ENCODE measurements at regions not wholly inside any gene's neighbourhood (a gene's known extent, or its start where the extent isn't known, plus 50 kb on each side); places are given as distances from the start of the nearest gene placed in this dataset.

DNA sequence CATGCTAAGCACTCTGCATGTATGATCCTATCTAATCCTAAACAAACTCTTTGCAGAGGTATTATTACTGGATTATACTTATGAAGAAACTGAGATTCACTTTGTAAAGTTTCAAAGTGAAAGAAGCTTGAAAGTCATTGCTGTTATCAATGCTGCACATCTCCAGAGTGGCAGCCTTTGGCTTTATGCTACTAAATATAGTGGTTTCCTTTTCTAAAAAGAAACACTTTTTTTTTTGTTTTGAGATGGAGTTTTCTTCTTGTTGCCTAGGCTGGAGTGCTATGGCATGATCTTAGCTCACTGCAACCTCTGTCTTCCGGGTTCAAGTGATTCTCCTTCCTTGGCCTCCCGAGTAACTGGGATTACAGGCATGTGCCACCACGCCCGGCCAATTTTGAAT lies 114.9 kb upstream of the RAB27B start:
- Histone ChIP-seq H3K9me3 (ENCODE audit: control insufficient read depth, insufficient read depth, low read depth, low read length) (no peaks in the 10 kb centered on the region), H3K27me3 (ENCODE audit: control insufficient read depth, insufficient read depth, low read length) (no peaks in the 10 kb centered on the region), H3K4me3 (ENCODE audit: low read depth in 2 of 2, low read length in 2 of 2) (no peak overlapping the region), H3K36me3 (ENCODE audit: control insufficient read depth, insufficient read depth, low read length) (no peaks in the 10 kb centered on the region), H3K27ac (ENCODE audit: low read length) (no peak overlapping the region), H3K4me1 (ENCODE audit: control insufficient read depth, insufficient read depth, low read length) (no peaks in the 10 kb centered on the region)
- ChIA-PET POLR2A (no interaction called here), CTCF (no interaction called here)
- BruUV-seq (replicated peaks): no TSS peak
- intact Hi-C loops (cut with micrococcal nuclease; ENCODE audit: unreplicated experiment) (no loop called here), in situ Hi-C loops (cut with HindIII; ENCODE audit: low pct_unique_long_range_greater_than_20kb, low sequenced_read_pairs) (no loop called here)
- TF ChIP-seq POLR2AphosphoS5 (IDR thresholded peaks at IDR 0.05; ENCODE audit: low read depth, low read length) (no peak), TCF7L2 (IDR thresholded peaks at IDR 0.05; ENCODE audit: low read depth, low read length) (no peak), SIN3A (IDR thresholded peaks at IDR 0.05; ENCODE audit: borderline replicate concordance, insufficient read depth, low read depth, low read length) (no peak)
- TF ChIP-seq, protein P1, sequence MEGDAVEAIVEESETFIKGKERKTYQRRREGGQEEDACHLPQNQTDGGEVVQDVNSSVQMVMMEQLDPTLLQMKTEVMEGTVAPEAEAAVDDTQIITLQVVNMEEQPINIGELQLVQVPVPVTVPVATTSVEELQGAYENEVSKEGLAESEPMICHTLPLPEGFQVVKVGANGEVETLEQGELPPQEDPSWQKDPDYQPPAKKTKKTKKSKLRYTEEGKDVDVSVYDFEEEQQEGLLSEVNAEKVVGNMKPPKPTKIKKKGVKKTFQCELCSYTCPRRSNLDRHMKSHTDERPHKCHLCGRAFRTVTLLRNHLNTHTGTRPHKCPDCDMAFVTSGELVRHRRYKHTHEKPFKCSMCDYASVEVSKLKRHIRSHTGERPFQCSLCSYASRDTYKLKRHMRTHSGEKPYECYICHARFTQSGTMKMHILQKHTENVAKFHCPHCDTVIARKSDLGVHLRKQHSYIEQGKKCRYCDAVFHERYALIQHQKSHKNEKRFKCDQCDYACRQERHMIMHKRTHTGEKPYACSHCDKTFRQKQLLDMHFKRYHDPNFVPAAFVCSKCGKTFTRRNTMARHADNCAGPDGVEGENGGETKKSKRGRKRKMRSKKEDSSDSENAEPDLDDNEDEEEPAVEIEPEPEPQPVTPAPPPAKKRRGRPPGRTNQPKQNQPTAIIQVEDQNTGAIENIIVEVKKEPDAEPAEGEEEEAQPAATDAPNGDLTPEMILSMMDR (IDR thresholded peaks at IDR 0.05): no peak
- TF ChIP-seq, protein P2, sequence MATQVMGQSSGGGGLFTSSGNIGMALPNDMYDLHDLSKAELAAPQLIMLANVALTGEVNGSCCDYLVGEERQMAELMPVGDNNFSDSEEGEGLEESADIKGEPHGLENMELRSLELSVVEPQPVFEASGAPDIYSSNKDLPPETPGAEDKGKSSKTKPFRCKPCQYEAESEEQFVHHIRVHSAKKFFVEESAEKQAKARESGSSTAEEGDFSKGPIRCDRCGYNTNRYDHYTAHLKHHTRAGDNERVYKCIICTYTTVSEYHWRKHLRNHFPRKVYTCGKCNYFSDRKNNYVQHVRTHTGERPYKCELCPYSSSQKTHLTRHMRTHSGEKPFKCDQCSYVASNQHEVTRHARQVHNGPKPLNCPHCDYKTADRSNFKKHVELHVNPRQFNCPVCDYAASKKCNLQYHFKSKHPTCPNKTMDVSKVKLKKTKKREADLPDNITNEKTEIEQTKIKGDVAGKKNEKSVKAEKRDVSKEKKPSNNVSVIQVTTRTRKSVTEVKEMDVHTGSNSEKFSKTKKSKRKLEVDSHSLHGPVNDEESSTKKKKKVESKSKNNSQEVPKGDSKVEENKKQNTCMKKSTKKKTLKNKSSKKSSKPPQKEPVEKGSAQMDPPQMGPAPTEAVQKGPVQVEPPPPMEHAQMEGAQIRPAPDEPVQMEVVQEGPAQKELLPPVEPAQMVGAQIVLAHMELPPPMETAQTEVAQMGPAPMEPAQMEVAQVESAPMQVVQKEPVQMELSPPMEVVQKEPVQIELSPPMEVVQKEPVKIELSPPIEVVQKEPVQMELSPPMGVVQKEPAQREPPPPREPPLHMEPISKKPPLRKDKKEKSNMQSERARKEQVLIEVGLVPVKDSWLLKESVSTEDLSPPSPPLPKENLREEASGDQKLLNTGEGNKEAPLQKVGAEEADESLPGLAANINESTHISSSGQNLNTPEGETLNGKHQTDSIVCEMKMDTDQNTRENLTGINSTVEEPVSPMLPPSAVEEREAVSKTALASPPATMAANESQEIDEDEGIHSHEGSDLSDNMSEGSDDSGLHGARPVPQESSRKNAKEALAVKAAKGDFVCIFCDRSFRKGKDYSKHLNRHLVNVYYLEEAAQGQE (IDR thresholded peaks at IDR 0.05; ENCODE audit: insufficient read depth in 1 of 2, low read depth in 2 of 2, low read length in 1 of 2): no peak
- ATAC-seq (no peak), DNase-seq (ENCODE audit: low read depth, low spot score) (no peak)

DNA sequence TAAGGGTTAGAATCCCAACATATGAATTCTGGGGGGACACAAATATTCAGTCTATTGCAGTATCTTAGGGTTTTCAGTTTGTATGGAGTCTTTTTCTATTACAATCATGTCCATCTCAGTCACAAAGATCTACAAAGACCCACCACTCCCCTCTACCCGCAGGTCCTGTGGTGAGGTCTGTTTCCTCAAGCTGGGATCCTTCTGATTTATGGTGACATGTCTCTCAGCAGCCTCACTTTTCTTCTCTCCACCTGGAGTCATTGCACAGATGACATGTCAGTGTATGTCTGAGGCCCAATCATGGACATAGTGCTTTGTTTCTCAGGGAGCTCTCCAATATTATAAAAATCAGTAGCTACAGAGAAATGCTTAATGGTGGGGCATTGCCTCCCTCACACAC lies 113.4 kb upstream of the RAB27B start:
- ChIA-PET CTCF (no interaction called here), POLR2A (no interaction called here)
- no peaks in the 10 kb centered on the region for H3K27me3 ChIP-seq (ENCODE audit: control insufficient read depth, insufficient read depth, low read length)
- in situ Hi-C loops (cut with HindIII; ENCODE audit: low pct_unique_long_range_greater_than_20kb, low sequenced_read_pairs) (no loop called here), intact Hi-C loops (cut with micrococcal nuclease; ENCODE audit: unreplicated experiment) (no loop called here)
- ATAC-seq (no peak), DNase-seq (ENCODE audit: low read depth, low spot score) (no peak)
- no peak overlapping the region for H3K4me3 ChIP-seq (ENCODE audit: low read depth in 2 of 2, low read length in 2 of 2)
- no peaks in the 10 kb centered on the region for H3K36me3 ChIP-seq (ENCODE audit: control insufficient read depth, insufficient read depth, low read length)
- no peak overlapping the region for H3K27ac ChIP-seq (ENCODE audit: low read length)
- H3K9me3 ChIP-seq (ENCODE audit: control insufficient read depth, insufficient read depth, low read depth, low read length): no peaks in the 10 kb centered on the region
- H3K4me1 ChIP-seq (ENCODE audit: control insufficient read depth, insufficient read depth, low read length): no peaks in the 10 kb centered on the region
- TF ChIP-seq, protein P1 (IDR thresholded peaks at IDR 0.05): no peak
- TF ChIP-seq TCF7L2 (IDR thresholded peaks at IDR 0.05; ENCODE audit: low read depth, low read length): no peak
- TF ChIP-seq, protein P2 (IDR thresholded peaks at IDR 0.05; ENCODE audit: insufficient read depth in 1 of 2, low read depth in 2 of 2, low read length in 1 of 2): no peak
- TF ChIP-seq SIN3A (IDR thresholded peaks at IDR 0.05; ENCODE audit: borderline replicate concordance, insufficient read depth, low read depth, low read length): no peak
- no peak for TF ChIP-seq POLR2AphosphoS5 (IDR thresholded peaks at IDR 0.05; ENCODE audit: low read depth, low read length)
- no TSS peak for BruUV-seq (replicated peaks)
